HCT116 (cell line): ENCODE measurements at regions not wholly inside any gene's neighbourhood (a gene's known extent, or its start where the extent isn't known, plus 50 kb on each side); places are given as distances from the start of the nearest gene placed in this dataset.

Experiments used
- ATAC-seq: fragments of 200-7000 bp; cut with Tn5 transposase; 2 replicates; pipeline ENCODE4 v1.9.1; 2020; ENCODE audit warnings: mild to moderate bottlenecking, moderate library complexity
- BruUV-seq: library from RNA; stranded (reverse); fragments of 400-500 nt; replicated peaks from 2 replicates; lab custom pipeline; 2021; lab: Mats Ljungman, UMichigan
- CTCF ChIA-PET: fragments of 300-600 bp; sonication (Branson Sonifier 250); formaldehyde crosslinking; loops from one replicate; lab custom pipeline; 2021; ENCODE audit warnings: antibody characterized with exemption; lab: Charles Lee
- POLR2A ChIA-PET: fragments of 300-600, 350-600 bp; sonication (Branson Sonifier 250); formaldehyde crosslinking; loops from one replicate; lab custom pipeline; 2021; ENCODE audit warnings: antibody characterized with exemption; lab: Charles Lee
- RAD21 ChIA-PET, 2 experiments: fragments of 300-600 bp; sonication (Branson Sonifier 250); formaldehyde crosslinking; loops; one replicate each; lab custom pipeline; 2023; ENCODE audit warnings: low total read pairs in 2 of 2; ENCODE audit not compliant: uncharacterized antibody in 2 of 2, unreplicated experiment in 2 of 2, low non-redundant PET in 1 of 2; lab: Charles Lee
- DNase-seq: peaks from one replicate; pipeline ENCODE4 v3.0.0-alpha.2; 2010; ENCODE audit warnings: low read depth, low spot score
- H2AFZ ChIP-seq: fragments of 200-600 bp; shearing (Covaris generic), sonication (generic); 2 replicates; pipeline ENCODE4 v1.6.1; 2017; ENCODE audit warnings: low read depth, mixed run types, mixed read lengths, antibody characterized with exemption, low read length; ENCODE audit not compliant: poor library complexity, severe bottlenecking
- H3K27ac ChIP-seq: 2 replicates; pipeline ENCODE4 v1.5.1; 2012; ENCODE audit warnings: low read depth, low read length
- H3K27me3 ChIP-seq: fragments of 200-600 bp; sonication (generic); 2 replicates; pipeline ENCODE4 v1.6.1; 2016; ENCODE audit warnings: mixed run types, low read length, mixed read lengths; ENCODE audit not compliant: insufficient read depth
- H3K36me3 ChIP-seq, 2 experiments: fragments of 200-500 bp in 1 of 2; fragments of 200-600 bp in 1 of 2; sonication (Bioruptor generic) in 1 of 2; sonication (generic) in 1 of 2; 2 replicates each; pipeline versions ENCODE4 v1.5.1 to v1.6.1; 2014 to 2016; ENCODE audit warnings: low read length in 2 of 2, inconsistent platforms in 1 of 2, mixed read lengths in 1 of 2, mixed run types in 1 of 2; ENCODE audit not compliant: insufficient read depth in 2 of 2, control insufficient read depth in 1 of 2
- H3K4me1 ChIP-seq, 2 experiments: fragments of 200-600 bp in 1 of 2; sonication (generic) in 1 of 2; 2 replicates each; pipeline versions ENCODE4 v1.5.1 to v1.6.1; 2012 to 2017; ENCODE audit warnings: low read length in 2 of 2, inconsistent platforms in 1 of 2, mild to moderate bottlenecking in 1 of 2, mixed read lengths in 1 of 2, mixed run types in 1 of 2, moderate library complexity in 1 of 2; ENCODE audit not compliant: insufficient read depth in 2 of 2, control insufficient read depth in 1 of 2
- H3K4me2 ChIP-seq: fragments of 200-600 bp; sonication (generic); 2 replicates; pipeline ENCODE4 v1.6.1; 2017; ENCODE audit warnings: mixed run types, low read length, mixed read lengths
- H3K4me3 ChIP-seq, 2 experiments: fragments of 200-600 bp in 1 of 2; sonication (generic) in 1 of 2; replicated peaks in 1 of 2; 2 replicates each; pipeline ENCODE4 v1.5.1; 2011 to 2016; ENCODE audit warnings: low read length in 2 of 2, control low read depth in 1 of 2, low read depth in 1 of 2, mild to moderate bottlenecking in 1 of 2, mixed read lengths in 1 of 2, mixed run types in 1 of 2
- H3K79me2 ChIP-seq: fragments of 200-600 bp; sonication (generic); 2 replicates; pipeline ENCODE4 v1.6.1; 2017; ENCODE audit warnings: mild to moderate bottlenecking, mixed run types, low read length, moderate library complexity, mixed read lengths; ENCODE audit not compliant: insufficient read depth
- H3K9ac ChIP-seq: fragments of 200-600 bp; sonication (generic); 2 replicates; pipeline ENCODE4 v1.6.1; 2016; ENCODE audit warnings: low read length, mixed read lengths
- H3K9me2 ChIP-seq: fragments of 200-600 bp; sonication (generic), shearing (Covaris generic); 2 replicates; pipeline ENCODE4 v1.6.1; 2017; ENCODE audit warnings: mixed run types, mild to moderate bottlenecking, moderate library complexity; ENCODE audit not compliant: insufficient read depth
- H3K9me3 ChIP-seq, 2 experiments: fragments of 200-500 bp in 1 of 2; fragments of 200-600 bp in 1 of 2; sonication (Bioruptor generic) in 1 of 2; sonication (generic) in 1 of 2; 2 replicates each; pipeline ENCODE4 v1.6.1; 2014 to 2017; ENCODE audit warnings: low read length in 2 of 2, mixed read lengths in 2 of 2, inconsistent platforms in 1 of 2, low read depth in 1 of 2, mild to moderate bottlenecking in 1 of 2, mixed run types in 1 of 2, moderate library complexity in 1 of 2; ENCODE audit not compliant: control insufficient read depth in 1 of 2, insufficient read depth in 1 of 2
- H4K20me1 ChIP-seq: fragments of 200-600 bp; sonication (generic), shearing (Covaris generic); 2 replicates; pipeline ENCODE4 v1.6.1; 2017; ENCODE audit warnings: mixed run types, mild to moderate bottlenecking, moderate library complexity; ENCODE audit not compliant: insufficient read depth
- CBX3 ChIP-seq: IDR thresholded peaks from 2 replicates; pipeline ENCODE4 v1.6.1; 2012; ENCODE audit warnings: low read depth
- CEBPB ChIP-seq: IDR thresholded peaks from 2 replicates; pipeline ENCODE4 v1.6.1; 2012; ENCODE audit warnings: low read depth
- EGR1 ChIP-seq: IDR thresholded peaks from 2 replicates; pipeline ENCODE4 v1.6.1; 2012; ENCODE audit warnings: low read depth
- EZH2phosphoT487 ChIP-seq: fragments of 200-600 bp; IDR thresholded peaks from 2 replicates; pipeline ENCODE4 v1.6.1; 2018; ENCODE audit warnings: antibody characterized with exemption, borderline replicate concordance
- FOSL1 ChIP-seq: IDR thresholded peaks from 2 replicates; pipeline ENCODE4 v1.6.1; 2012; ENCODE audit warnings: low read depth
- JUND ChIP-seq: IDR thresholded peaks from 2 replicates; pipeline ENCODE4 v1.6.1; 2012
- POLR2A ChIP-seq: IDR thresholded peaks from 2 replicates; pipeline ENCODE4 v1.7.0; 2011; ENCODE audit warnings: borderline replicate concordance; ENCODE audit not compliant: insufficient read depth, insufficient read length; ENCODE audit errors: extremely low read depth
- POLR2AphosphoS5 ChIP-seq: IDR thresholded peaks from 2 replicates; pipeline ENCODE4 v1.6.1; 2011; ENCODE audit warnings: mild to moderate bottlenecking, low read depth, low read length, moderate library complexity
- SP1 ChIP-seq: IDR thresholded peaks from 2 replicates; pipeline ENCODE4 v1.6.1; 2012; ENCODE audit warnings: low read depth
- SRF ChIP-seq: IDR thresholded peaks from 2 replicates; pipeline ENCODE4 v1.6.1; 2012; ENCODE audit warnings: low read depth
- TCF7L2 ChIP-seq: IDR thresholded peaks from 2 replicates; pipeline ENCODE4 v1.7.0; 2011; ENCODE audit warnings: borderline replicate concordance, inconsistent platforms; ENCODE audit not compliant: insufficient read depth, insufficient read length; ENCODE audit errors: extremely low read depth
- YY1 ChIP-seq: IDR thresholded peaks from 2 replicates; pipeline ENCODE4 v1.6.1; 2011; ENCODE audit warnings: low read length, low read depth, moderate library complexity, mild to moderate bottlenecking; ENCODE audit not compliant: insufficient replicate concordance; ENCODE audit errors: extremely low read depth
- ZFX ChIP-seq: fragments of 450-650 bp; IDR thresholded peaks from 2 replicates; pipeline ENCODE4 v1.6.1; 2017
- ZNF274 ChIP-seq: fragments of 200-500 bp; sonication (Bioruptor generic); IDR thresholded peaks from 2 replicates; pipeline ENCODE4 v1.6.1; 2014; ENCODE audit warnings: mild to moderate bottlenecking, low read depth, low read length, inconsistent platforms
- intact Hi-C: fragments of 100-400 bp; cut with micrococcal nuclease; formaldehyde crosslinking; loops from 2 replicates; pipeline ENCODE4 v1.10.0; 2022
- TF ChIP-seq, protein P1 (sequence below): IDR thresholded peaks from 2 replicates; pipeline ENCODE4 v1.6.1; 2012
- TF ChIP-seq, protein P2 (sequence below): IDR thresholded peaks from 2 replicates; pipeline ENCODE4 v1.6.1; 2011; ENCODE audit warnings: mild to moderate bottlenecking, low read length, moderate library complexity; ENCODE audit not compliant: insufficient replicate concordance; ENCODE audit errors: extremely low read depth
- TF ChIP-seq, protein P3 (sequence below): IDR thresholded peaks from 2 replicates; pipeline ENCODE4 v1.6.1; 2012; ENCODE audit warnings: low read depth

DNA sequence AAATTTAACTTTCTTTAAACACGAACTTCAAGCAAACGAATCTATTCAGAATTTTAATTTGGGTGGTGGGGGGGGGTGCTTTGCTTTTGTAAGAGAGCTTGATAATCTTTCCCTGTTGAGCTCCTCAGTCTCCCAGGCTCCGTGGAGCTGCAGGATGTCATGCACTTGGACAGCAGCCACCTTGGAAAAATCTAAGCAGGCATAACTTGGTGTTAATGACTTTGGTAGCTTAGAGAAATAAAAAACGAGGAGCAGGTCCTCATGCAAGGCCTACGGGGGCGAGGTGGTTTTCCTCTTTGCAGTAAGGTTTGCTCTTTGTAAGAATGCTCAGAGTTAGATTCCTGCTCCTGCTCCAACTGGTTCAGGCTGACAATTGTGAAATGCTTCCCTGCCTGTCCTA, 102.3 kb downstream of the EDN1 start:
- intact Hi-C loops = no loop called here
- ChIA-PET CTCF (no interaction called here), RAD21 (interaction anchor here in 1 of 2 experiments (0.8 kb wide), 1 partner anchor 118 kb away, joined by 7 read pairs; no protein-coding TSS in a partner anchor), POLR2A (no interaction called here)
- no peak overlapping the region for H3K4me2 ChIP-seq
- H3K9ac ChIP-seq = no peak overlapping the region
- no peak overlapping the region for H3K27ac ChIP-seq
- H3K27me3 ChIP-seq = no peaks in the 10 kb centered on the region
- no peaks in the 10 kb centered on the region for H3K79me2 ChIP-seq
- no TSS peak for BruUV-seq
- H4K20me1 ChIP-seq = no peaks in the 10 kb centered on the region
- H3K4me1 ChIP-seq = no peaks in the 10 kb centered on the region
- no peak overlapping the region for H3K4me3 ChIP-seq
- TF ChIP-seq YY1 (no peak), SP1 (no peak), POLR2A (no peak), EGR1 (no peak), POLR2AphosphoS5 (no peak), ZFX (no peak), SRF (no peak), ZNF274 (no peak), CEBPB (no peak)
- TF ChIP-seq, protein P1, sequence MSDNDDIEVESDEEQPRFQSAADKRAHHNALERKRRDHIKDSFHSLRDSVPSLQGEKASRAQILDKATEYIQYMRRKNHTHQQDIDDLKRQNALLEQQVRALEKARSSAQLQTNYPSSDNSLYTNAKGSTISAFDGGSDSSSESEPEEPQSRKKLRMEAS = no peak
- DNase-seq (no peak), ATAC-seq (no peak)
- H3K9me3 ChIP-seq = no peaks in the 10 kb centered on the region
- H3K9me2 ChIP-seq = no peaks in the 10 kb centered on the region
- H3K36me3 ChIP-seq = no peaks in the 10 kb centered on the region
- no peak overlapping the region for H2AFZ ChIP-seq

DNA sequence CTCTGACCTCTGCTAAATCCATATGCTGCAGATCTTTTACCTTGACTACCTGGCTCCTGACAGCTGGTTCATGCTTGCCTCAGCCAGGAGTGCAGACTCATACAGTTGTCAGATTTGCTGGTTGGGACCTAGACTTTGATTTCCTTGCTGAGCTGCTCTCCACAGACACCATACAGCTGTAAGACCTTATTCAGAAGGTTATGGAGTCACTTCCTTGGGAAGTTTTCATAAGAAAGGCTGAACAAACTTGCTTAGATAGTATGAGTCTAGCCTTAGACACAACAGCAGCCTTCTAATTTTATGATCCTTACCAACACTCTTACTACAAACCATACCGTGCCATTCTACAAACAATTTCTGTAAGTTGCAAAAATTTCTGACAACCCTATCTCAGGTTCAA, 102.9 kb downstream of the EDN1 start:
- POLR2A ChIA-PET = no interaction called here
- Histone ChIP-seq H2AFZ (no peak overlapping the region), H3K4me2 (no peak overlapping the region)
- TF ChIP-seq ZFX (no peak), EZH2phosphoT487 (no peak), EGR1 (no peak), JUND (no peak), FOSL1 (no peak), CEBPB (no peak), SP1 (no peak), POLR2A (no peak), CBX3 (no peak), TCF7L2 (no peak)
- TF ChIP-seq, protein P2, sequence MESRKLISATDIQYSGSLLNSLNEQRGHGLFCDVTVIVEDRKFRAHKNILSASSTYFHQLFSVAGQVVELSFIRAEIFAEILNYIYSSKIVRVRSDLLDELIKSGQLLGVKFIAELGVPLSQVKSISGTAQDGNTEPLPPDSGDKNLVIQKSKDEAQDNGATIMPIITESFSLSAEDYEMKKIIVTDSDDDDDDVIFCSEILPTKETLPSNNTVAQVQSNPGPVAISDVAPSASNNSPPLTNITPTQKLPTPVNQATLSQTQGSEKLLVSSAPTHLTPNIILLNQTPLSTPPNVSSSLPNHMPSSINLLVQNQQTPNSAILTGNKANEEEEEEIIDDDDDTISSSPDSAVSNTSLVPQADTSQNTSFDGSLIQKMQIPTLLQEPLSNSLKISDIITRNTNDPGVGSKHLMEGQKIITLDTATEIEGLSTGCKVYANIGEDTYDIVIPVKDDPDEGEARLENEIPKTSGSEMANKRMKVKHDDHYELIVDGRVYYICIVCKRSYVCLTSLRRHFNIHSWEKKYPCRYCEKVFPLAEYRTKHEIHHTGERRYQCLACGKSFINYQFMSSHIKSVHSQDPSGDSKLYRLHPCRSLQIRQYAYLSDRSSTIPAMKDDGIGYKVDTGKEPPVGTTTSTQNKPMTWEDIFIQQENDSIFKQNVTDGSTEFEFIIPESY = no peak
- TF ChIP-seq, protein P3, sequence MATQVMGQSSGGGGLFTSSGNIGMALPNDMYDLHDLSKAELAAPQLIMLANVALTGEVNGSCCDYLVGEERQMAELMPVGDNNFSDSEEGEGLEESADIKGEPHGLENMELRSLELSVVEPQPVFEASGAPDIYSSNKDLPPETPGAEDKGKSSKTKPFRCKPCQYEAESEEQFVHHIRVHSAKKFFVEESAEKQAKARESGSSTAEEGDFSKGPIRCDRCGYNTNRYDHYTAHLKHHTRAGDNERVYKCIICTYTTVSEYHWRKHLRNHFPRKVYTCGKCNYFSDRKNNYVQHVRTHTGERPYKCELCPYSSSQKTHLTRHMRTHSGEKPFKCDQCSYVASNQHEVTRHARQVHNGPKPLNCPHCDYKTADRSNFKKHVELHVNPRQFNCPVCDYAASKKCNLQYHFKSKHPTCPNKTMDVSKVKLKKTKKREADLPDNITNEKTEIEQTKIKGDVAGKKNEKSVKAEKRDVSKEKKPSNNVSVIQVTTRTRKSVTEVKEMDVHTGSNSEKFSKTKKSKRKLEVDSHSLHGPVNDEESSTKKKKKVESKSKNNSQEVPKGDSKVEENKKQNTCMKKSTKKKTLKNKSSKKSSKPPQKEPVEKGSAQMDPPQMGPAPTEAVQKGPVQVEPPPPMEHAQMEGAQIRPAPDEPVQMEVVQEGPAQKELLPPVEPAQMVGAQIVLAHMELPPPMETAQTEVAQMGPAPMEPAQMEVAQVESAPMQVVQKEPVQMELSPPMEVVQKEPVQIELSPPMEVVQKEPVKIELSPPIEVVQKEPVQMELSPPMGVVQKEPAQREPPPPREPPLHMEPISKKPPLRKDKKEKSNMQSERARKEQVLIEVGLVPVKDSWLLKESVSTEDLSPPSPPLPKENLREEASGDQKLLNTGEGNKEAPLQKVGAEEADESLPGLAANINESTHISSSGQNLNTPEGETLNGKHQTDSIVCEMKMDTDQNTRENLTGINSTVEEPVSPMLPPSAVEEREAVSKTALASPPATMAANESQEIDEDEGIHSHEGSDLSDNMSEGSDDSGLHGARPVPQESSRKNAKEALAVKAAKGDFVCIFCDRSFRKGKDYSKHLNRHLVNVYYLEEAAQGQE = no peak

More for the DNA sequence above, 102.9 kb downstream of the EDN1 start:
- no peak overlapping the region for H3K9ac ChIP-seq
- ChIA-PET RAD21 (interaction anchor here in 1 of 2 experiments (0.8 kb wide), 1 partner anchor 117 kb away, joined by 7 read pairs; no protein-coding TSS in a partner anchor), CTCF (no interaction called here)
- no peaks in the 10 kb centered on the region for H3K4me1 ChIP-seq
- no peaks in the 10 kb centered on the region for H3K27me3 ChIP-seq
- no TSS peak for BruUV-seq
- no peaks in the 10 kb centered on the region for H3K9me3 ChIP-seq
- H3K79me2 ChIP-seq = no peaks in the 10 kb centered on the region
- H3K27ac ChIP-seq = no peak overlapping the region
- DNase-seq (no peak), ATAC-seq (no peak)
- intact Hi-C loops = no loop called here
- H4K20me1 ChIP-seq = no peaks in the 10 kb centered on the region
- no peaks in the 10 kb centered on the region for H3K9me2 ChIP-seq
- H3K36me3 ChIP-seq = no peaks in the 10 kb centered on the region
- no peak overlapping the region for H3K4me3 ChIP-seq
